HAP-1 (cell line): ENCODE measurements at regions not wholly inside any gene's neighbourhood (a gene's known extent, or its start where the extent isn't known, plus 50 kb on each side); places are given as distances from the start of the nearest gene placed in this dataset.
"Not testable (repeated sequence)": the region's sequence is repeated elsewhere in the genome, so short reads cannot be mapped to it uniquely, and the experiment has no call there.

Source experiments
- DNase-seq, 2 experiments: peaks; one replicate each; pipeline ENCODE4 v3.0.0-alpha.2; 2016 to 2020; ENCODE audit warnings: low spot score in 2 of 2
- H3K27me3 ChIP-seq: fragments of 250-450 bp; sonication (Bioruptor Pico); 2 replicates; pipeline ENCODE4 v1.5.1; 2020; ENCODE audit warnings: low read depth, mild to moderate bottlenecking, moderate library complexity
- H3K36me3 ChIP-seq: fragments of 250-450 bp; sonication (Bioruptor Pico); replicated peaks from 2 replicates; pipeline ENCODE4 v1.5.1; 2020; ENCODE audit warnings: mild to moderate bottlenecking
- H3K4me1 ChIP-seq: fragments of 250-450 bp; sonication (Bioruptor Pico); 2 replicates; pipeline ENCODE4 v1.5.1; 2020; ENCODE audit warnings: mild to moderate bottlenecking
- H3K4me3 ChIP-seq: fragments of 250-450 bp; sonication (Bioruptor Pico); 2 replicates; pipeline ENCODE4 v1.5.1; 2020; ENCODE audit warnings: mild to moderate bottlenecking, moderate library complexity
- H3K9me3 ChIP-seq: fragments of 250-450 bp; sonication (Bioruptor Pico); 2 replicates; pipeline ENCODE4 v1.5.1; 2020; ENCODE audit warnings: mild to moderate bottlenecking, moderate library complexity
- in situ Hi-C: fragments of 300-500 bp; cut with MboI; formaldehyde crosslinking; loops from 3 replicates; pipeline ENCODE4 v1.14.3; 2020; ENCODE audit warnings: low sequenced_read_pairs, inconsistent platforms, mixed read lengths

DNA sequence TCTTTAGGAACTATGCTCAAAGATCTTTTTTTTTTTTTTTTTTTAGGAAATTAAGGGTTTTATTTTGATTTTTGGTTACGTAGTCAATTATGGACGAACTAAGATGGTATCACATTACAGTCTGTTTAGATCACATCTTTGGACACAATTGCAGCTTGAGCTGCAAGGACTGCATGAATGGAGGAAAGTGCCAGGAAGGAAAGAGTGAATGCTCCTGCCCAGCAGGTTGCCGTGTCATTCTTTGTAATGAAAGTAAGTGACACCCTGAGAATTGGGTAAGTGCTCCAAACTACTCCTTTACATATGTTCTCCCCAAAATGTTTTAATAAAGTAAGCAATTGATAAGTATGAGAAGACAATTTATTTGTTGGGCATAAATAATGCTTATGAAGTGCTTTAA is 716.5 kb upstream of the GOLIM4 start:
- DNase-seq, result peak; percentile 69 to 91
- Histone ChIP-seq H3K4me1 (peaks cover 52% of the 10 kb centered on the region), H3K4me3 (no peak overlapping the region), H3K36me3 (no peaks in the 10 kb centered on the region), H3K27me3 (no peaks in the 10 kb centered on the region), H3K9me3 (no peaks in the 10 kb centered on the region)
- in situ Hi-C loops, result no loop called here

GRCh38 chr3:168808596-168808995 is 712.9 kb upstream of the GOLIM4 start:
- H3K4me1 ChIP-seq, result peaks cover 34% of the 10 kb centered on the region
- H3K36me3 ChIP-seq, result no peaks in the 10 kb centered on the region
- in situ Hi-C loops, result no loop called here
- DNase-seq, result no peak
- H3K27me3 ChIP-seq, result no peaks in the 10 kb centered on the region
- no peaks in the 10 kb centered on the region for H3K9me3 ChIP-seq
- H3K4me3 ChIP-seq, result no peak overlapping the region

GRCh38 chr3:168807448-168807847 is 711.7 kb upstream of the GOLIM4 start:
- in situ Hi-C loops, result no loop called here

DNA sequence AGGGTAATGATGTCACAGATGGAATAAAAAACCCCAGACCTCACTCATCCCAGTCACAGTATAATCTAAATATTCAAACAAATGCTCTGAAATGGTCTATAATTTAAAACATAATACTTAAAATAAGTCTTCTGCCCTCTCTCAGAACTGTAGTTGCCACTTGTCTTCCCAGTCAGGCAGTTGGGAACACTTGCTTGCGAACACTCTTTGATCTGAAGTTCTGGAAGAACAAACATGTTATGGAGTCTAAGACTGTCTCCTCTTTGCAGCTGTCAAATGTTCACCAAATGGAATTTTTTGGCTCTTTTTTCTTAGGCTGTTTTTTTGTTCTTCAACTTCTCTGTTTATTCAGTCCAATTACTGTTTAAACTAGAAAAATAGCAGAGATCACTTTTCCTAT is 711.1 kb upstream of the GOLIM4 start:
- no peaks in the 10 kb centered on the region for H3K27me3 ChIP-seq
- H3K4me1 ChIP-seq, result peaks cover 36% of the 10 kb centered on the region
- H3K4me3 ChIP-seq, result no peak overlapping the region
- H3K9me3 ChIP-seq, result no peaks in the 10 kb centered on the region
- no peak for DNase-seq
- no peaks in the 10 kb centered on the region for H3K36me3 ChIP-seq
- in situ Hi-C loops, result no loop called here

More at GRCh38 chr3:168807448-168807847, 711.7 kb upstream of the GOLIM4 start:
- H3K27me3 ChIP-seq, result no peaks in the 10 kb centered on the region
- peaks cover 34% of the 10 kb centered on the region for H3K4me1 ChIP-seq
- no peaks in the 10 kb centered on the region for H3K9me3 ChIP-seq
- no peak for DNase-seq
- no peaks in the 10 kb centered on the region for H3K36me3 ChIP-seq
- H3K4me3 ChIP-seq, result no peak overlapping the region

- in situ Hi-C loops, result no loop called here
Measured at GRCh38 chr3:168803536-168803935, 707.8 kb upstream of the GOLIM4 start.

GRCh38 chr3:168802766-168803165 is 707.0 kb upstream of the GOLIM4 start:
- no peaks in the 10 kb centered on the region for H3K27me3 ChIP-seq
- no peak overlapping the region for H3K4me3 ChIP-seq

More at GRCh38 chr3:168803536-168803935, 707.8 kb upstream of the GOLIM4 start:
- DNase-seq, result no peak
- peaks cover 46% of the 10 kb centered on the region for H3K4me1 ChIP-seq
- no peaks in the 10 kb centered on the region for H3K9me3 ChIP-seq
- no peak overlapping the region for H3K4me3 ChIP-seq
- no peaks in the 10 kb centered on the region for H3K27me3 ChIP-seq
- no peaks in the 10 kb centered on the region for H3K36me3 ChIP-seq

DNA sequence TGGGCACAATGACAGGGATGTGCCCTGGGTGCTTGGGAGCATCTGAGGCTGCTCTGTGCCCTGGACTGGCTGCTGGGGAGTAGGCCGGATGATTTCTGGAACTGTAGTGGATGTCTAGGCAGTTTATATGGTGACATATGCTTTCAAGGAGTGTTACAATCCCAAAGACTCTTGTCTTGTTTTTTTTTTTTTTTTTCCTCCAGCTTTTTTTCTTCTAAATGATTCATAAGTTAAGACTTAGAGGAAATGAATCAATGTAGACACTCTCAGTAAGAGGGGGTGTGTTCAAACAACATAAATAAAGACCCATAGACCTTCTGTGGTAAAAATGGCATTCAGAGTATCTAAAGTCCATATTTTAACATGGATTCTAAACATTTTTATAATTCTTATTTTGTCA is 706.1 kb upstream of the GOLIM4 start:
- in situ Hi-C loops, result no loop called here
- H3K4me1 ChIP-seq, result peaks cover 38% of the 10 kb centered on the region
- H3K4me3 ChIP-seq, result no peak overlapping the region
- H3K27me3 ChIP-seq, result no peaks in the 10 kb centered on the region
- no peaks in the 10 kb centered on the region for H3K36me3 ChIP-seq
- peak in 1 of 2 experiments; percentile 76 for DNase-seq
- H3K9me3 ChIP-seq, result no peaks in the 10 kb centered on the region

More at GRCh38 chr3:168802766-168803165, 707.0 kb upstream of the GOLIM4 start:
- Histone ChIP-seq H3K9me3 (no peaks in the 10 kb centered on the region), H3K36me3 (no peaks in the 10 kb centered on the region), H3K4me1 (peaks cover 46% of the 10 kb centered on the region)
- DNase-seq, result peak; percentile 68 to 94
- in situ Hi-C loops, result no loop called here

DNA sequence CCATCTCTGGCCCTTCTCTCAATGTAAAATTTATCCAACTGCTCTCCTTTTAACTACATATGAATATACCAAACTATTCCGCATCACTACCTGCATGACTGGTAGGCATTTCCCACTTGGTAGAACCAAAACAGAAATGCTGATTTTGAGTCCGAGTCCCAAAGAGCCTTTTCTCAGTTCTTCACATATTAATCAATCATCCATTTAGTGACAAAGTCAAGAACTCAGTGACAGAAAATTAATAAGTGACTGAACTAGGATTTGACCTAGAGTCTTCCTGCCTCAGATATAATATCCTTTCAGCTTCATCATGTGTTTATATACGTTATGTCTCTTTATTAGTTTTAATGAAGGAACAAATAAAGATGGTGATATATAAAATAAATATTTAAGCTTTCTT is 700.6 kb upstream of the GOLIM4 start:
- Histone ChIP-seq H3K9me3 (no peaks in the 10 kb centered on the region), H3K4me1 (peaks cover 18% of the 10 kb centered on the region)
- in situ Hi-C loops, result no loop called here

DNA sequence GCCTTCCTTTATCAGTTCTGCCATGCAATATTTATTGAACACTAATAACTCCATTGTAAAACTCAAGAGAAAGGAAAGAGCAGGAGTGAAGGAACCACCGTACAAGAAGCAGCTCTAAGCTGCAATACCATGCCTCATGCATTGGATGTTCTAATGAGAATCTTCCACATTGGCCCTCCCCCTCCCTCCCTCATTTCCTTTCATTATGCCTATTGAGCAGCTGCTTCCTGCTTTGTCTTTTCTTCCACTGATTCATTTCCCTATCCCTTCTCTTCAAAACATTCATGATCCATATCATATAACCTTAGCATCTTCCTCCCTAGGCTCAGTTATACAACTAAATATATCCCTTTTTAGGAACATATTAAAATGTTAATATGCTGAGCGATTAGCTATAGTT is 698.7 kb upstream of the GOLIM4 start:
- H3K36me3 ChIP-seq, result no peaks in the 10 kb centered on the region
- peaks cover 25% of the 10 kb centered on the region for H3K4me1 ChIP-seq
- no peaks in the 10 kb centered on the region for H3K27me3 ChIP-seq
- H3K9me3 ChIP-seq, result no peaks in the 10 kb centered on the region
- DNase-seq, result peak in 1 of 2 experiments; percentile 17
- in situ Hi-C loops, result no loop called here
- H3K4me3 ChIP-seq, result no peak overlapping the region

More for the DNA sequence above, 700.6 kb upstream of the GOLIM4 start:
- no peak overlapping the region for H3K4me3 ChIP-seq
- no peak for DNase-seq
- no peaks in the 10 kb centered on the region for H3K27me3 ChIP-seq
- no peaks in the 10 kb centered on the region for H3K36me3 ChIP-seq

- no peaks in the 10 kb centered on the region for H3K9me3 ChIP-seq
- H3K4me1 ChIP-seq, result no peaks in the 10 kb centered on the region
- in situ Hi-C loops, result no loop called here
- no peak overlapping the region for H3K4me3 ChIP-seq
- DNase-seq, result no peak
- H3K36me3 ChIP-seq, result no peaks in the 10 kb centered on the region
- H3K27me3 ChIP-seq, result no peaks in the 10 kb centered on the region
Measured at GRCh38 chr3:168782193-168782592, 686.5 kb upstream of the GOLIM4 start.

- H3K36me3 ChIP-seq, H3K27me3 ChIP-seq, in situ Hi-C loops, H3K4me1 ChIP-seq, H3K9me3 ChIP-seq, H3K4me3 ChIP-seq, DNase-seq: not testable (repeated sequence)
Measured at GRCh38 chr3:168779970-168780645, 684.4 kb upstream of the GOLIM4 start.

GRCh38 chr3:168753724-168754123 is 658.0 kb upstream of the GOLIM4 start:
- in situ Hi-C loops, result no loop called here
- DNase-seq, result no peak

DNA sequence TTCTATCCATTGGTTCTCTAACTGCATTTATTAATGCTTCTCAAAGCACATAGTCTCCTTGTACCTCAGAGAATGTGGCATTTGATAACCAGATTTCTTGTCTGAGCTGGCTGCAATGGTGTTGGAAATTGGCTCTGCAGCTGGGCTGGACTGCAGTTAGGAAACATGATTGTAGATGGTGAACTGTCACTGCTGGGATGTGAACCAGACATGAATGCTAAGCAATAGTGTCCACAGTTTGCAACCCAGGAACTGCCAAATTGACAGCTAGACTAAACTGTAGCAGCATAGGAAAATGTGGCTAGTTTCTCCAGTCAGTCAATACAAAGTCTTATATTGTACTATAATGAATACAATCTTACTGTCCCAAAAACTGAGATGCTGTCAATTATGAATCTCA is 656.6 kb upstream of the GOLIM4 start:
- Histone ChIP-seq H3K9me3 (no peaks in the 10 kb centered on the region), H3K4me1 (no peaks in the 10 kb centered on the region; the same call in 1 of the 2 replicates), H3K4me3 (no peak overlapping the region), H3K27me3 (no peaks in the 10 kb centered on the region), H3K36me3 (no peaks in the 10 kb centered on the region)
- no peak for DNase-seq
- in situ Hi-C loops, result no loop called here

More at GRCh38 chr3:168753724-168754123, 658.0 kb upstream of the GOLIM4 start:
- Histone ChIP-seq H3K9me3 (no peaks in the 10 kb centered on the region), H3K36me3 (no peaks in the 10 kb centered on the region), H3K4me1 (no peaks in the 10 kb centered on the region; the same call in 1 of the 2 replicates), H3K27me3 (no peaks in the 10 kb centered on the region), H3K4me3 (no peak overlapping the region)

DNA sequence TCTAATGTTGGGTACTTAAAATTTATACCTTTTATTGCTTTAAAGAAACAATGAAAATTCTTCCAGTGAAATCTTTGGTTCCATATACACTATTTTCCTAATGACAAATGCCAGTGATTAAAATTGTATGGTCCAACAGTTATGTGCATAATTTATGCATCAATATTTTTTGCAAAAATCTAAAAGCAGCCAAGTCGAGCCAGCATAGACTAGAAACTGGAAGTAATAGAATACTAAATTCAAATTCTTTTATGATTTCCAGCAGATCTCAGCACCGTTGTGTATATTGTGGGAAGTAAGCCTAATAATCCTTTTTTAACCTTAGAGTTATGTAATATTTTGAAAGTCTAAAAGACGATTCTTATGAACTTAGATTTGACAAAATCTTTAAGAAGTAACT is 652.0 kb upstream of the GOLIM4 start:
- no peaks in the 10 kb centered on the region for H3K36me3 ChIP-seq
- no peaks in the 10 kb centered on the region for H3K4me1 ChIP-seq
- in situ Hi-C loops, result no loop called here

More for the DNA sequence above, 652.0 kb upstream of the GOLIM4 start:
- Histone ChIP-seq H3K4me3 (no peak overlapping the region), H3K9me3 (no peaks in the 10 kb centered on the region), H3K27me3 (no peaks in the 10 kb centered on the region)
- DNase-seq, result no peak
